Ectodermal cell (in vitro differentiated cells): ENCODE measurements at regions not wholly inside any gene's neighbourhood (a gene's known extent, or its start where the extent isn't known, plus 50 kb on each side); places are given as distances from the start of the nearest gene placed in this dataset.
"Not testable (repeated sequence)": the region's sequence is repeated elsewhere in the genome, so short reads cannot be mapped to it uniquely, and the experiment has no call there.

ENCODE experiments used
- H3K27ac ChIP-seq: 2 replicates; pipeline ENCODE4 v1.7.0; 2013; ENCODE audit warnings: mild to moderate bottlenecking, low read depth, low read length; ENCODE audit not compliant: insufficient read depth, poor library complexity, severe bottlenecking
- H3K27me3 ChIP-seq: 2 replicates; pipeline ENCODE4 v1.7.0; 2013; ENCODE audit warnings: mild to moderate bottlenecking, low read length; ENCODE audit not compliant: insufficient read depth, control insufficient read depth, poor library complexity, severe bottlenecking
- H3K36me3 ChIP-seq: one replicate; pipeline ENCODE4 v1.7.0; 2013; ENCODE audit warnings: low read length; ENCODE audit not compliant: control insufficient read depth, insufficient read depth
- H3K4me1 ChIP-seq: one replicate; pipeline ENCODE4 v1.7.0; 2013; ENCODE audit warnings: low read length; ENCODE audit not compliant: control insufficient read depth, insufficient read depth
- H3K4me3 ChIP-seq: 2 replicates; pipeline ENCODE4 v1.7.0; 2013; ENCODE audit warnings: low read depth, low read length, control low read depth; ENCODE audit not compliant: insufficient read depth
- H3K9me3 ChIP-seq: 2 replicates; pipeline ENCODE4 v1.7.0; 2013; ENCODE audit warnings: mild to moderate bottlenecking, low read length, moderate library complexity; ENCODE audit not compliant: control insufficient read depth
- whole genome bisulfite sequencing, 2 experiments: methylation state at CpG; one replicate each; pipeline ENCODE4 v1.1.7; 2013; ENCODE audit warnings: missing lambda C conversion rate in 2 of 2; 5-methylcytosine and 5-hydroxymethylcytosine counted together

DNA sequence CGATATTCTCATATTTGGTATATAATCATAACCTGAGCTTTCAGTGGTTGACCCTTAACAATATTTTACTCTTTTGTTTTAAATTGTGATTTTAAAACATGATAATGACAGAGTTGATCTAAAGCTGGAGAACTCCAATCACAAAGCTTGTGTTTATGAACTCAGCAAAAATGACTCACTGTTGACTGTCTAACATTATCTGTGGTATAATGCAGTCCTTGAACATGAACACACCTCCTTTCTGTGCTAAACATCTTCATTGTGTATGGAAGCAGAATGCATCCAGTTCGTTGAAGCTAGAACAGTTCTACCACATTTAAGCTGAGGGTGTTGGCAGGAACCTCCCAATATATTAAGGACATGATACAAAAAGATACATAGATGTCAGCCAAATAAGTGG, 1030.2 kb upstream of the SEMA6A start:
- Histone ChIP-seq H3K9me3 (no peaks in the 10 kb centered on the region), H3K27me3 (no peaks in the 10 kb centered on the region), H3K36me3 (no peaks in the 10 kb centered on the region), H3K27ac (no peak overlapping the region), H3K4me3 (no peak overlapping the region), H3K4me1 (no peaks in the 10 kb centered on the region)
- 90 to 100% methylated on average over 1 to 2 of the region's 2 CpGs for WGBS, 2 experiments

DNA sequence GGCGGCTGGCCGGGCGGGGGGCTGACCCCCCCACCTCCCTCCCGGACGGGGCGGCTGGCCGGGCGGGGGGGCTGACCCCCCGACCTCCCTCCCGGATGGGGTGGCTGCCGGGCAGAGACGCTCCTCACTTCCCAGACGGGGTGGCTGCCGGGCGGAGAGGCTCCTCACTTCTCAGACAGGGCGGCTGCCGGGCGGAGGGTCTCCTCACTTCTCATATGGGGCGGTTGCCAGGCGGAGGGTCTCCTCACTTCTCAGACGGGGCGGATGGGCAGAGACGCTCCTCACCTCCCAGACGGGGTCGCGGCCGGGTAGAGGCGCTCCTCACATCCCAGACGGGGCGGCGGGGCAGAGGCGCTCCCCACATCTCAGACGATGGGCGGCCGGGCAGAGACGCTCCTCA, 1025.2 kb upstream of the SEMA6A start:
- not testable (repeated sequence) for H3K27ac ChIP-seq, H3K36me3 ChIP-seq, H3K27me3 ChIP-seq, H3K9me3 ChIP-seq, H3K4me1 ChIP-seq, H3K4me3 ChIP-seq
- 90 to 93% methylated on average over 23 to 32 of the region's 36 CpGs for WGBS, 2 experiments

DNA sequence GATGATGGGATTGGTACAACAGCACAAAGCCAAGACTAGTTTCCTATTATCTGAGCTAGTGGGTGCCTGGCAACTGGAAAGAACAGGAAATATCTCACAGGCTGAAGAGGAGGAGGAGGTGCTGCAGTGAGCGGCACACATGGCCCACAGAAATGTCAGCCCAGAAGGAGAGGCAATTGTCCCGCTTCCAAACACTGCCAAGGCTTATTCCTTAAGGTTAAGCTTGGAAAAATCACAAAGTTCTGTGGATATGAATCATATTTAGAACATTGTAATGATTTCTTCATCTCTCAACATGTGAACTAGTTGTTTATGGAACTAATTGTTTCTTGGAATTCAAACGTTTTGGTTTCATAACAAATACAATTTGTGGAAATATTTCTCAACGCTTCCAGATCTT, 1019.5 kb upstream of the SEMA6A start:
- Histone ChIP-seq H3K27me3 (no peaks in the 10 kb centered on the region), H3K9me3 (peaks cover 2% of the 10 kb centered on the region), H3K4me3 (no peak overlapping the region), H3K36me3 (no peaks in the 10 kb centered on the region), H3K4me1 (no peaks in the 10 kb centered on the region), H3K27ac (no peak overlapping the region)
- WGBS, 2 experiments = 80 to 91% methylated on average over 3 to 4 of the region's 4 CpGs

DNA sequence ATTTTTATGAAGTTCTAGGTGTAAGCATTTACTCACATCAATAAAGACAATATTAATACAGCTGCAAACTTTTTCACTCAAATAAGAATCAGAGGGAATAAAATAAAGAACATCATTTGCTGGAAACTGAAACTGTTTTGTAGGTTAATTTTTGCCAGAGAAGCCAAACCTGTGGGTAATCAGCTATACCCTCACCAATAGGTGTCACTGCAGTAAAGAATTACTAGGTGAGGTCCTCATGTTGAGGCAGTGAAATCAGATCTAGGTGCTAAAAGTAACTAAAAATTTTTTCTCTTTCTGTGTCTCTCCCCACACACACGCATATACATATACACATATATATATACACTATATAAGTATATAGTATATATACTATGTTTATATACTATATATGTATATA, 1016.3 kb upstream of the SEMA6A start:
- no peaks in the 10 kb centered on the region for H3K27me3 ChIP-seq
- no peak overlapping the region for H3K27ac ChIP-seq
- H3K4me3 ChIP-seq = no peak overlapping the region
- H3K9me3 ChIP-seq = peaks cover 2% of the 10 kb centered on the region
- no peaks in the 10 kb centered on the region for H3K36me3 ChIP-seq
- no CpG with 5 or more reads among the region's 1 CpG for WGBS, 2 experiments
- no peaks in the 10 kb centered on the region for H3K4me1 ChIP-seq

DNA sequence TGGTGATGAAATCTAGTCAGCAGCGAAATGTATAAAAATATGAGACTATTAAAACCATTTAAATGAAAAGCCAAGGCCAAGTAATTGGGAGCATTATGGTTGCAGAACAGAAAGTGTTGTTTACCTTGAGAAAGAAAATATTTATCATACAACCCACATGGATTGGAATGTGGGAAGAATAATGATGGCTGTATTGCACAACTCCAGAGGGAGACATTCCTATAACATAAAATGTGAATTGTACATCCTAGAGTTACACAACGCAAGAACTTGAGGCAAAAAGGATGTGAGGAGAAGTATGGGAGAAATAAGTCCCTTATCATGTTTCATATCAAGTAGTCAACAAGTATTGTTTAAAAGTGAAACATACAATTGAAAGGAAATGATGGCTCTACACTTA, 1014.0 kb upstream of the SEMA6A start:
- Histone ChIP-seq H3K4me1 (no peaks in the 10 kb centered on the region), H3K27me3 (no peaks in the 10 kb centered on the region), H3K36me3 (no peaks in the 10 kb centered on the region), H3K9me3 (peaks cover 2% of the 10 kb centered on the region), H3K4me3 (no peak overlapping the region), H3K27ac (no peak overlapping the region)
- 67 to 79% methylated on average over 1 to 2 of the region's 2 CpGs for whole genome bisulfite sequencing, 2 experiments

DNA sequence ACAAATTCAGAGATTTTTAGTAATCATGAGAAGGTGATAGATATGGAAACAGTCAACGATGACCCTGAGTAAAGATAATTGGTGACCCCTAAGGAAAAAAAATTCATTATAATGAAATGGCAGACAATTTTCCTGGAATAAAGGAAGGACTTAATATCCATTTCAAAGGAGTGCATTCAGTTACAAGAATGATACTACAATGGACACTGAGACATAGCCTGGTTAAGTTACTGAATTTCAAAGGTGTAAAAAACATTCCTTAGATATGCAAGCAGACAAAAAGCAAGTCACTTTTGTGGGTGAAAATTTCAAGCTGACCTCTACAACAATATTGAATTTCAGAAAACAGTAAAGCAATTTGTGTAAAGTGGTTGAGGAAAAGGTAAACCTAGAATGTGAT, 1012.5 kb upstream of the SEMA6A start:
- no peak overlapping the region for H3K4me3 ChIP-seq
- H3K9me3 ChIP-seq = no peaks in the 10 kb centered on the region
- H3K27me3 ChIP-seq = no peaks in the 10 kb centered on the region
- no peaks in the 10 kb centered on the region for H3K4me1 ChIP-seq
- WGBS, 2 experiments = 67 to 100% methylated on average over 1 of the region's 1 CpG
- no peak overlapping the region for H3K27ac ChIP-seq
- no peaks in the 10 kb centered on the region for H3K36me3 ChIP-seq

DNA sequence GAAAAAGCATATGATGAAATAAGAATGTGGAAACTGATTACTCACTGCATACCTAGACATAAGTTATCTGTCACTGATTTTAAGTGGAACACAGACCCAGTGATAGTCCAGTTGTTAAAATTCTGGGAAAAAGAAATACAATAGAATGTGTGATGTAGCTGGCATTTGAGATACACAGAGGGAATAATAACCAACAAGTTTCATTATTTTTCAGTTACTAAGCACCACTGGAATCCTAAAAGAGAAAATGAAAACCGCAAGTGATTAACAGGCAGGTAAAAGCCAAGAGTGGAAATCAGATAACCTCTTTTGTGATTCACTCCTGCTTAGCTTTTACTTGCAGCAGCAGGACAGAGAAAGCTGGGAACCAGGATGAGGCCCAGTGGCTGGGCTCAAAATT, 994.0 kb upstream of the SEMA6A start:
- WGBS, 2 experiments = 70 to 91% methylated on average over 1 of the region's 1 CpG
- H3K27ac ChIP-seq = no peak overlapping the region
- no peaks in the 10 kb centered on the region for H3K9me3 ChIP-seq
- H3K36me3 ChIP-seq = no peaks in the 10 kb centered on the region
- no peaks in the 10 kb centered on the region for H3K4me1 ChIP-seq
- H3K27me3 ChIP-seq = no peaks in the 10 kb centered on the region
- no peak overlapping the region for H3K4me3 ChIP-seq

DNA sequence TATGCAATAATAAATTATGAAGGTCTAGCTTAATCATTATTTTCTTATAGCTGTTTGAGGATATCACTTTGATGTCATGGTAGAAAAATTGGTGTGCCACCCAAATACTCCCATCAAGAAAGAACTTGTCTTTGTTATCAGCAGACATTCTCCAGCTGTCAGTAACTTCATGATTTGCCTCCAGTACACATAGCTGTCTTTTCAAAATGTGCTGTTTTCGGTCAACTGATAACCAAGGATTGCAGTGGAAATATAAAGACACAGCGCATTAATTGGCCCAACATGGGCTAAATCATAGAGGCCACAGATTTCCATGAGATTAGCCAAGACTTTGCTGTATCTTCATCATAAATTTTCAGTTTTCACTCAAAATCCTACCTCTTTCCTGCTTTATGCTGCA, 993.5 kb upstream of the SEMA6A start:
- Histone ChIP-seq H3K4me1 (no peaks in the 10 kb centered on the region), H3K9me3 (no peaks in the 10 kb centered on the region), H3K27ac (no peak overlapping the region), H3K27me3 (no peaks in the 10 kb centered on the region), H3K36me3 (no peaks in the 10 kb centered on the region), H3K4me3 (no peak overlapping the region)
- 90 to 97% methylated on average over 2 of the region's 2 CpGs for WGBS, 2 experiments

DNA sequence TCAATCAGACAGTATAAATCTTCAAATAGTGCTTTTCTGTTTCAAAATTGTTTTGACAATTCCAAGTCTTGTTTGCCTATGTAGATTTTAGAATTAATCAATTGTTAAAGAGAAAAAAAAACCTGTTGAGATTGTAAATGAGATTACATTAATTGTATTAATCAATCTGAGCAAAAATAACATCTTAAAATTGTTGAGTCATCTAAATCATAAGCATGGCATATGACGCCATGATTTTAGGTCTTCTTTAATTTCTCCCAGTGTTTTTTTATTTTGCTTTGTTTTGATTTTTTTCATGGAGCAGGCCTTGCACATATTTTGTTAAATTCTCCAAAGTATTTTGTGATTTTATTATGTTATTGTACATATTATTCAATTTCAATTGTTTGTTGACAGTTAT, 988.0 kb upstream of the SEMA6A start:
- H3K36me3 ChIP-seq = no peaks in the 10 kb centered on the region
- no peaks in the 10 kb centered on the region for H3K4me1 ChIP-seq
- H3K27ac ChIP-seq = no peak overlapping the region
- H3K9me3 ChIP-seq = no peaks in the 10 kb centered on the region
- no peak overlapping the region for H3K4me3 ChIP-seq
- 100% methylated on average over 1 of the region's 1 CpG; no CpG with 5 or more reads in 1 of the 2 experiments for WGBS, 2 experiments
- no peaks in the 10 kb centered on the region for H3K27me3 ChIP-seq

DNA sequence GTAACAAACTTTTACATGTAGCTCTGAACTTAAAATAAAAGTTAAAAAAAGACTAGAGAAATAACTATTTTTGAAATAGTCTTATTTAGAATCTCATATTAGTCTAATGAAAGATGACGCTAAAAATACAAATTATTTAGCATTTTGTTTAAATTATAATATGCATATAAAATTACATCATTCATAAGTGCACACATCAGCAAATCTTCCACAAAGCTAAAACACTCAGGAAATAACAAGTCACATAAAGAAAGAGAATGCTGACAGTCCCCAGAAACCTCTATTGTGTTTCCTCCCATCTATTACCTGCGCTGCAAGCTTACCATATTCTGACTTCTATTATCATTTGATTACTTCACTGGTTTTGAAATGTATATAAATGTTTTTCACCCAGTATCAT, 986.9 kb upstream of the SEMA6A start:
- Histone ChIP-seq H3K4me3 (no peak overlapping the region), H3K27ac (no peak overlapping the region), H3K9me3 (no peaks in the 10 kb centered on the region), H3K36me3 (no peaks in the 10 kb centered on the region), H3K27me3 (no peaks in the 10 kb centered on the region), H3K4me1 (no peaks in the 10 kb centered on the region)
- WGBS, 2 experiments = 80 to 100% methylated on average over 1 of the region's 2 CpGs
